Esophagus muscularis mucosa (tissue), 4 donors: ENCODE measurements at regions not wholly inside any gene's neighbourhood (a gene's known extent, or its start where the extent isn't known, plus 50 kb on each side); places are given as distances from the start of the nearest gene placed in this dataset.

Experiments
- CTCF ChIP-seq, 3 experiments: fragments of 200-600 bp in 2 of 3; fragments of 450-650 bp in 1 of 3; sonication (generic) in 2 of 3; IDR thresholded peaks; one replicate each; pipeline ENCODE4 v1.5.1; 2017 to 2019; ENCODE audit warnings: antibody characterized with exemption in 3 of 3, mild to moderate bottlenecking in 2 of 3, moderate library complexity in 1 of 3
- EP300 ChIP-seq: sonication (generic); formaldehyde crosslinking; IDR thresholded peaks from one replicate; pipeline ENCODE4 v1.6.1; 2017; ENCODE audit warnings: antibody characterized with exemption
- POLR2A ChIP-seq: fragments of 450-650 bp; IDR thresholded peaks from one replicate; pipeline ENCODE4 v1.6.1; 2017; ENCODE audit warnings: antibody characterized with exemption, moderate library complexity, mild to moderate bottlenecking, low read depth
- POLR2AphosphoS5 ChIP-seq, 2 donors: sonication (generic); formaldehyde crosslinking; IDR thresholded peaks; one replicate each; pipeline ENCODE4 v1.6.1; 2017; ENCODE audit warnings: antibody characterized with exemption in 2 of 2

- TF ChIP-seq CTCF (IDR thresholded peaks at IDR 0.05) (no peak), POLR2A (no peak), POLR2AphosphoS5 (IDR thresholded peaks at IDR 0.05) (no peak), EP300 (no peak)
These were observed 517.3 kb upstream of the TLE4 start for GRCh38 chr9:79054500-79054899.
